Loucy (cell line): ENCODE measurements at regions not wholly inside any gene's neighbourhood (a gene's known extent, or its start where the extent isn't known, plus 50 kb on each side); places are given as distances from the start of the nearest gene placed in this dataset.

Experiments
- H2AFZ ChIP-seq: fragments of 200-600 bp; sonication (generic); 2 replicates; pipeline ENCODE4 v1.6.0; 2016; ENCODE audit warnings: antibody characterized with exemption, mild to moderate bottlenecking, low read length, moderate library complexity
- H3F3A ChIP-seq: fragments of 200-600 bp; 2 replicates; pipeline ENCODE4 v1.6.0; 2016; ENCODE audit warnings: antibody characterized with exemption, low read depth, mild to moderate bottlenecking
- H3K27me3 ChIP-seq: fragments of 200-600 bp; sonication (generic); 2 replicates; pipeline ENCODE4 v1.6.1; 2014; ENCODE audit warnings: low read length, mild to moderate bottlenecking; ENCODE audit not compliant: insufficient read depth, poor library complexity, severe bottlenecking
- H3K36me3 ChIP-seq: fragments of 200-600 bp; sonication (generic); 2 replicates; pipeline ENCODE4 v1.6.1; 2016; ENCODE audit warnings: low read length; ENCODE audit not compliant: insufficient read depth
- H3K4me1 ChIP-seq: fragments of 200-600 bp; sonication (generic); 2 replicates; pipeline ENCODE4 v1.5.1; 2014; ENCODE audit warnings: low read length, mild to moderate bottlenecking; ENCODE audit not compliant: insufficient read depth, poor library complexity, severe bottlenecking
- H3K4me2 ChIP-seq: fragments of 200-600 bp; sonication (generic); 2 replicates; pipeline ENCODE4 v1.6.0; 2014; ENCODE audit warnings: antibody characterized with exemption, low read length, low read depth, mild to moderate bottlenecking; ENCODE audit not compliant: poor library complexity, severe bottlenecking
- H3K4me3 ChIP-seq: fragments of 200-600 bp; sonication (generic); 2 replicates; pipeline ENCODE4 v1.5.1; 2014; ENCODE audit warnings: low read length, mild to moderate bottlenecking, mixed read lengths; ENCODE audit not compliant: poor library complexity, severe bottlenecking
- H3K79me2 ChIP-seq: fragments of 200-600 bp; sonication (generic); 2 replicates; pipeline ENCODE4 v1.6.1; 2014; ENCODE audit warnings: low read length; ENCODE audit not compliant: insufficient read depth
- H3K9ac ChIP-seq: fragments of 200-600 bp; sonication (generic); 2 replicates; pipeline ENCODE4 v1.6.0; 2014; ENCODE audit warnings: mild to moderate bottlenecking, low read depth, low read length, moderate library complexity; ENCODE audit not compliant: poor library complexity, severe bottlenecking
- H3K9me2 ChIP-seq: fragments of 200-600 bp; sonication (generic); replicated peaks from 2 replicates; pipeline ENCODE4 v1.6.1; 2016; ENCODE audit warnings: low read depth, low read length, mixed read lengths
- H3K9me3 ChIP-seq: fragments of 200-600 bp; sonication (generic); 2 replicates; pipeline ENCODE4 v1.6.1; 2014; ENCODE audit warnings: mild to moderate bottlenecking, antibody characterized with exemption, low read length, low read depth; ENCODE audit not compliant: insufficient read depth
- H4K20me1 ChIP-seq: fragments of 200-600 bp; sonication (generic); 2 replicates; pipeline ENCODE4 v1.6.0; 2014; ENCODE audit warnings: antibody characterized with exemption, low read length, mild to moderate bottlenecking; ENCODE audit not compliant: insufficient read depth, poor library complexity, severe bottlenecking
- CTCF ChIP-seq: fragments of 200-600 bp; sonication (generic); conservative IDR thresholded peaks from 2 replicates; pipeline ENCODE4 v1.5.1; 2014; ENCODE audit warnings: mild to moderate bottlenecking, antibody characterized with exemption, low read length
- EZH2phosphoT487 ChIP-seq: fragments of 200-600 bp; IDR thresholded peaks from 2 replicates; pipeline ENCODE4 v1.6.1; 2018; ENCODE audit warnings: antibody characterized with exemption, mild to moderate bottlenecking, moderate library complexity, borderline replicate concordance

GRCh38 chr2:129721846-129722245 is 257.6 kb upstream of the RAB6C start:
- no peak overlapping the region for H3K9ac ChIP-seq
- H3K27me3 ChIP-seq, result no peaks in the 10 kb centered on the region
- no peaks in the 10 kb centered on the region for H3K9me3 ChIP-seq
- no peaks in the 10 kb centered on the region for H3K36me3 ChIP-seq
- TF ChIP-seq CTCF, result no peak
- no peak for TF ChIP-seq EZH2phosphoT487
- no peak overlapping the region for H3K4me2 ChIP-seq
- no peak overlapping the region for H3K4me3 ChIP-seq
- no peaks in the 10 kb centered on the region for H3K9me2 ChIP-seq
- H3K79me2 ChIP-seq, result no peaks in the 10 kb centered on the region
- H4K20me1 ChIP-seq, result no peaks in the 10 kb centered on the region
- no peak overlapping the region for H2AFZ ChIP-seq
- no peaks in the 10 kb centered on the region for H3F3A ChIP-seq
- H3K4me1 ChIP-seq, result no peaks in the 10 kb centered on the region

- no peak overlapping the region for H3K4me2 ChIP-seq
Measured at GRCh38 chr2:129722306-129723019, 257.0 kb upstream of the RAB6C start.

GRCh38 chr2:129723277-129724020 is 256.0 kb upstream of the RAB6C start:
- H3K27me3 ChIP-seq, result no peaks in the 10 kb centered on the region
- H3K9me3 ChIP-seq, result no peaks in the 10 kb centered on the region
- no peak for TF ChIP-seq EZH2phosphoT487
- no peak for TF ChIP-seq CTCF
- no peaks in the 10 kb centered on the region for H3K36me3 ChIP-seq
- no peak overlapping the region for H3K9ac ChIP-seq
- no peak overlapping the region for H2AFZ ChIP-seq
- H3K9me2 ChIP-seq, result no peaks in the 10 kb centered on the region
- no peaks in the 10 kb centered on the region for H3K79me2 ChIP-seq
- H3K4me3 ChIP-seq, result no peak overlapping the region
- H3K4me2 ChIP-seq, result no peak overlapping the region
- no peaks in the 10 kb centered on the region for H3K4me1 ChIP-seq
- no peaks in the 10 kb centered on the region for H3F3A ChIP-seq
- H4K20me1 ChIP-seq, result no peaks in the 10 kb centered on the region

More at GRCh38 chr2:129722306-129723019, 257.0 kb upstream of the RAB6C start:
- H4K20me1 ChIP-seq, result no peaks in the 10 kb centered on the region
- no peak for TF ChIP-seq CTCF
- no peak for TF ChIP-seq EZH2phosphoT487
- no peak overlapping the region for H3K4me3 ChIP-seq
- no peaks in the 10 kb centered on the region for H3K4me1 ChIP-seq
- no peaks in the 10 kb centered on the region for H3K79me2 ChIP-seq
- no peaks in the 10 kb centered on the region for H3K27me3 ChIP-seq
- no peaks in the 10 kb centered on the region for H3F3A ChIP-seq
- no peaks in the 10 kb centered on the region for H3K36me3 ChIP-seq
- no peaks in the 10 kb centered on the region for H3K9me3 ChIP-seq
- H3K9ac ChIP-seq, result no peak overlapping the region
- no peaks in the 10 kb centered on the region for H3K9me2 ChIP-seq
- H2AFZ ChIP-seq, result no peak overlapping the region
